Large intestine (tissue), 3 donors: ENCODE measurements at regions not wholly inside any gene's neighbourhood (a gene's known extent, or its start where the extent isn't known, plus 50 kb on each side); places are given as distances from the start of the nearest gene placed in this dataset.
A peak's percentile ranks its signal among the peaks of the same experiment; 100 is the strongest.

ENCODE experiments used
- DNase-seq, 2 donors: peaks; one replicate each; pipeline versions ENCODE4 v3.0.0 to v3.0.0-alpha.2; 2013
- H3K27ac ChIP-seq: one replicate; pipeline ENCODE4 v1.5.1; 2013; ENCODE audit warnings: low read length
- H3K27me3 ChIP-seq: 2 replicates; pipeline ENCODE4 v1.6.1; 2013; ENCODE audit warnings: low read length; ENCODE audit not compliant: control insufficient read depth, insufficient read depth
- H3K36me3 ChIP-seq: 2 replicates; pipeline ENCODE4 v1.6.1; 2013; ENCODE audit warnings: low read length; ENCODE audit not compliant: control insufficient read depth, insufficient read depth
- H3K4me1 ChIP-seq: one replicate; pipeline ENCODE4 v1.6.1; 2013; ENCODE audit warnings: low read length; ENCODE audit not compliant: control insufficient read depth, insufficient read depth
- H3K4me3 ChIP-seq: one replicate; pipeline ENCODE4 v1.5.1; 2013; ENCODE audit warnings: low read length
- H3K9me3 ChIP-seq: one replicate; pipeline ENCODE4 v1.6.1; 2013; ENCODE audit warnings: mild to moderate bottlenecking, low read depth, low read length, moderate library complexity; ENCODE audit not compliant: control insufficient read depth
- WGBS: methylation state at CpG from one replicate; pipeline ENCODE4 v1.1.5; 2013; ENCODE audit warnings: low lambda C conversion rate; ENCODE audit not compliant: insufficient coverage; 5-methylcytosine and 5-hydroxymethylcytosine counted together

DNA sequence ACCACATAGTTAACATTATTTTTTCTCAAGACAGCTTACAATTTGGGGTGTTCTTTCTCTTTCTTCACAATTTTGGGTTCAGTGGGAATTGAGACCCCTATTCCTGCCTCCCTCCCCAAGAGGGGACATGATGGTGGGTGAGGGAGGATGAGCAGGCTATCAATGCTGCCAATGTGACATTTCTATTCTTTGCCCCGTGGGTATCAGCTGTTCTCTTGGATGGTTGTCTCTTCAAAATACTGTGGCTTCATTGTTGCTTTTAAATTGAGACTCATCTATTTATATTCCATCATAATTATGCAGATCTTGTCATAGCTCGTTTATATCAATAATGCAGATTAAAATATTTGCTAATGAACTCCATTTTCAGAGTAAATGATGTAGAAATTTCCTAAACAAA, 56.5 kb upstream of the ANO4 start:
- 91% methylated on average over 1 of the region's 2 CpGs for WGBS
- H3K27ac ChIP-seq = no peak overlapping the region

DNA sequence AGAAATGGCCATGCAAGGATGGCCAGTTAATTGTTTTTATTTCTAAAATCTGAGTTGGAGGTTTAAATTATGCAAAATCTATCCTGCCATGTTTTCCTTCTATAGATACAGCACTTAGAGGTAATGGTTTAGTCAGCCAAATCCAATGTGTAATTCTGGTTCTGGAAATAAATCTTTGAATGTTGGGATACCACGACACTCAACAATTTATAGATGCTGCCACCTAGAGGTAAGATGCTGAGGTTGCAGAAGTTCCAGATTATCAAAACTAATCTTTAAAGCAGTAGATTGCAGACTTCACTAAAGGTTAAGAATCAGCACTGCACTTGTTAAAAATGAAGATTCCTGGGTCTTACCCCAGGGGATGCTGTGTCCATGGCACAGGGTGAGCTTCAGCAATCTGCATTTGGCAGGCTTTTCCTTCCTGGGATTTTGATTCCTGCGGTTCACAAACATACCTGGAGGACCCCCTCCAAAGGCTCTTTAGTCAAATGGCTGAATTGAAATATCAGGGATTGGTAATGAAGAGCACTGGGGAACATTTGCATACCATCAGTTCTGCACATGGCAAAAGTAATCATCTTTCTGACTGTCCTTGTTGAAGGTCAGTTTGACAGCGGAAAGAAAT, 53.4 kb upstream of the ANO4 start:
- Histone ChIP-seq H3K27ac (no peak overlapping the region), H3K4me1 (no peaks in the 10 kb centered on the region), H3K9me3 (peaks cover 2% of the 10 kb centered on the region), H3K36me3 (no peaks in the 10 kb centered on the region), H3K4me3 (no peak overlapping the region), H3K27me3 (peaks cover 14% of the 10 kb centered on the region)
- WGBS = 100% methylated on average over 1 of the region's 3 CpGs
- peak; percentile 6 to 8 for DNase-seq

More for the DNA sequence above, 56.5 kb upstream of the ANO4 start:
- no peaks in the 10 kb centered on the region for H3K9me3 ChIP-seq
- no peaks in the 10 kb centered on the region for H3K4me1 ChIP-seq
- H3K36me3 ChIP-seq = no peaks in the 10 kb centered on the region
- H3K27me3 ChIP-seq = peaks cover 15% of the 10 kb centered on the region
- no peak for DNase-seq
- H3K4me3 ChIP-seq = no peak overlapping the region

GRCh38 chr12:100743060-100743459, 51.5 kb upstream of the ANO4 start:
- H3K36me3 ChIP-seq = no peaks in the 10 kb centered on the region
- no peak for DNase-seq
- no peak overlapping the region for H3K4me3 ChIP-seq
- no peak overlapping the region for H3K27ac ChIP-seq
- no peaks in the 10 kb centered on the region for H3K4me1 ChIP-seq
- WGBS = no CpG with 5 or more reads among the region's 1 CpG
- H3K9me3 ChIP-seq = peaks cover 2% of the 10 kb centered on the region
- peaks cover 9% of the 10 kb centered on the region for H3K27me3 ChIP-seq
